Mammary epithelial cell (primary cell): ENCODE measurements at regions not wholly inside any gene's neighbourhood (a gene's known extent, or its start where the extent isn't known, plus 50 kb on each side); places are given as distances from the start of the nearest gene placed in this dataset.

Source experiments
- CTCF ChIP-seq, 2 donors: IDR thresholded peaks in 1 of 2; conservative IDR thresholded peaks in 1 of 2; 2 replicates each; pipeline ENCODE4 v1.5.1; 2011 to 2012; ENCODE audit warnings: inconsistent platforms in 2 of 2, low read length in 2 of 2, mild to moderate bottlenecking in 2 of 2, control low read depth in 1 of 2, low read depth in 1 of 2; ENCODE audit not compliant: insufficient read depth in 1 of 2; ENCODE audit errors: extremely low read depth in 1 of 2
- EZH2 ChIP-seq: IDR thresholded peaks from 2 replicates; pipeline ENCODE4 v1.6.1; 2012; ENCODE audit warnings: low read length, inconsistent platforms, borderline replicate concordance

GRCh38 chr1:239186487-239186886 is 199.9 kb upstream of the CHRM3 start:
- TF ChIP-seq CTCF (conservative IDR thresholded peaks at IDR 0.05 in 1 of 2, IDR thresholded peaks at IDR 0.05 in 1 of 2; ENCODE audit: extremely low read depth in 1 of 2, insufficient read depth in 1 of 2, low read depth in 1 of 2, low read length in 2 of 2), result no peak
- no peak for TF ChIP-seq EZH2
